Heart left ventricle (tissue), 16 donors: ENCODE measurements at regions not wholly inside any gene's neighbourhood (a gene's known extent, or its start where the extent isn't known, plus 50 kb on each side); places are given as distances from the start of the nearest gene placed in this dataset.

Experiments
- ATAC-seq, 4 donors: fragments of 200-7000 bp; cut with Tn5 transposase; one replicate each; pipeline ENCODE4 v1.9.1; 2020 to 2022; ENCODE audit warnings: moderate library complexity in 4 of 4, mild to moderate bottlenecking in 3 of 4, moderate number of reproducible peaks in 1 of 4
- DNase-seq, 5 donors: peaks; one replicate each; pipeline ENCODE4 v3.0.0-alpha.2; 2020
- H3K27ac ChIP-seq, 12 donors: fragments of 200-600 bp; sonication (generic) in 4 of 12; one replicate each; pipeline versions ENCODE4 v1.5.0 to v1.8.0; 2016 to 2022; ENCODE audit warnings: mild to moderate bottlenecking in 2 of 12
- H3K27me3 ChIP-seq, 9 donors: fragments of 200-600 bp; sonication (generic) in 2 of 9; one replicate each; pipeline versions ENCODE4 v1.5.1 to v1.8.0; 2016 to 2022; ENCODE audit warnings: mild to moderate bottlenecking in 3 of 9
- H3K36me3 ChIP-seq, 9 donors: fragments of 200-600 bp; sonication (generic) in 2 of 9; one replicate each; pipeline versions ENCODE4 v1.5.0 to v1.8.0; 2018 to 2022; ENCODE audit warnings: mild to moderate bottlenecking in 2 of 9
- H3K4me1 ChIP-seq, 12 donors: fragments of 200-600 bp; sonication (generic) in 4 of 12; one replicate each; pipeline versions ENCODE4 v1.5.0 to v1.8.0; 2016 to 2022; ENCODE audit warnings: mild to moderate bottlenecking in 3 of 12
- H3K4me3 ChIP-seq, 12 donors: fragments of 200-600 bp; sonication (generic) in 4 of 12; one replicate each; pipeline versions ENCODE4 v1.5.0 to v1.8.0; 2017 to 2022; ENCODE audit warnings: mild to moderate bottlenecking in 9 of 12, moderate library complexity in 4 of 12
- H3K9me3 ChIP-seq, 12 donors: fragments of 200-600 bp; sonication (generic) in 4 of 12; one replicate each; pipeline versions ENCODE4 v1.5.0 to v1.8.0; 2016 to 2022; ENCODE audit warnings: mild to moderate bottlenecking in 1 of 12
- CTCF ChIP-seq, 12 donors: fragments of 200-600 bp; sonication (generic) in 4 of 12; IDR thresholded peaks; one replicate each; pipeline versions ENCODE4 v1.5.0 to v1.8.0; 2018 to 2022; ENCODE audit warnings: antibody characterized with exemption in 12 of 12, mild to moderate bottlenecking in 5 of 12
- POLR2A ChIP-seq, 2 donors: fragments of 450-650 bp; IDR thresholded peaks; one replicate each; pipeline ENCODE4 v1.6.1; 2017; ENCODE audit warnings: antibody characterized with exemption in 2 of 2, mild to moderate bottlenecking in 2 of 2, moderate library complexity in 2 of 2
- WGBS, 4 donors: extraction: QIAGEN DNeasy Blood & Tissue Kit in 2 of 4; methylation state at CpG; one replicate each; pipeline versions ENCODE4 v1.1.5 to v1.1.7; 2013 to 2018; 5-methylcytosine and 5-hydroxymethylcytosine counted together
- intact Hi-C, 10 donors: fragments of 100-400 bp; cut with DNase I; formaldehyde crosslinking; loops; one replicate each; pipeline versions ENCODE4 v1.11.1 to v1.14.2; 2022
- donor health status: ischemic (EF 13 %, LVEDD 7.1; RV severe dilation, severe dysfunction).
- donor health status: healthy with polysubstance abuse.
- donor health status: DM: no; HTN: yes; CAD: no.
- donor health status: DM: no; HTN: no; CAD: no.
- donor health status: ischemic (EF 25% LVEDD 6.9; RV normal size, moderate dysfunction).
- donor health status: ischemic (EF 25% LVEDD 5.7; RV mildly dilated, moderate dysfunction).
- donor health status: healthy.
- donor health status: DM: yes; HTN: yes; CAD: no.
- donor health status: ischemic (EF 35%, LVEDD 5.7; RV mildly dilated, moderate dysfunction).
- donor health status: nonischemic (EF 11% LVEDD 7.7; RV severe dilation, severe dysfunction).
- donor health status: DM: yes; HTN: yes; CAD: no.
- donor health status: PGD.
- donor health status: ischemic (EF 29% LVEDD 5.4; RV normal size, mild dysfunction).
- donor health status: nonischemic (EF 23%, LVEDD 6.1; RV moderate dilation, normal function).

DNA sequence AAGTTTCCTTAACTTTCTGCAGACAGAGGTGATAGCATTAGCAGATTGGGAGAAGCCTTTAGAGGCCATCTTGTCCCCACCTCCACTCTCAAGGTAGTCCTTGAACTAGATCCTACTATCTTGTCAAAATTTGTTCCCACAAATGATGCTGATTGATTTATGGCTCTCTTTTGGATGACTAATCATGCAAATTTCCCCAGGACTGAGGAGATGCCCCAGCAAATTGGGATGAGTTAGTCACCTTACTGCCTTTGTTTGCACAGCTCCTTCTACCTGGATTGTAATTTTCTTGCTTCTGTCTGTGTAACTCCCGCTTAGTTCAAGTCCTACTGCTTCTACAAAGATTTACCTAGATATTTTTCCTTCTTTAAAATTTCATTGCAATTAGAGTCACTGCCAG is 391.4 kb upstream of the CADM1 start:
- TF ChIP-seq POLR2A (IDR thresholded peaks at IDR 0.05): no peak
- no peak for TF ChIP-seq CTCF (IDR thresholded peaks at IDR 0.05)
- ATAC-seq (no peak), DNase-seq (no peak)
- peaks cover 0 to 5% (median 0%) of the 10 kb centered on the region in 12 donors for H3K4me1 ChIP-seq
- H3K36me3 ChIP-seq: no peaks in the 10 kb centered on the region
- H3K27me3 ChIP-seq: no peaks in the 10 kb centered on the region
- WGBS, 4 donors: 93 to 98% (median 95%) methylated on average over 1 of the region's 1 CpG
- H3K4me3 ChIP-seq: no peak overlapping the region
- intact Hi-C loops: no loop called here
- H3K9me3 ChIP-seq: no peaks in the 10 kb centered on the region
- H3K27ac ChIP-seq: no peak overlapping the region

- no peak overlapping the region for H3K27ac ChIP-seq
- 59 to 66% (median 63%) methylated on average over 5 of the region's 5 CpGs for WGBS, 4 donors
- TF ChIP-seq POLR2A (IDR thresholded peaks at IDR 0.05): no peak
- TF ChIP-seq CTCF (IDR thresholded peaks at IDR 0.05): no peak
- no peak for ATAC-seq
- intact Hi-C loops: no loop called here
- no peaks in the 10 kb centered on the region for H3K36me3 ChIP-seq
- no peak overlapping the region for H3K4me3 ChIP-seq
- no peak for DNase-seq
- H3K9me3 ChIP-seq: no peaks in the 10 kb centered on the region
- no peaks in the 10 kb centered on the region for H3K27me3 ChIP-seq
- H3K4me1 ChIP-seq: peaks cover 0 to 5% (median 0%) of the 10 kb centered on the region in 12 donors
Measured at GRCh38 chr11:115894176-115894575, 390.0 kb upstream of the CADM1 start.

GRCh38 chr11:115893461-115894099 is 389.4 kb upstream of the CADM1 start:
- Histone ChIP-seq H3K4me3 (no peak overlapping the region), H3K27me3 (no peaks in the 10 kb centered on the region), H3K27ac (no peak overlapping the region), H3K4me1 (peaks cover 0 to 5% (median 0%) of the 10 kb centered on the region in 12 donors), H3K9me3 (no peaks in the 10 kb centered on the region), H3K36me3 (no peaks in the 10 kb centered on the region)
- 83 to 89% (median 86%) methylated on average over 5 of the region's 5 CpGs for WGBS, 4 donors
- intact Hi-C loops: no loop called here
- ATAC-seq: no peak
- no peak for DNase-seq
- TF ChIP-seq CTCF (IDR thresholded peaks at IDR 0.05) (no peak), POLR2A (IDR thresholded peaks at IDR 0.05) (no peak)

DNA sequence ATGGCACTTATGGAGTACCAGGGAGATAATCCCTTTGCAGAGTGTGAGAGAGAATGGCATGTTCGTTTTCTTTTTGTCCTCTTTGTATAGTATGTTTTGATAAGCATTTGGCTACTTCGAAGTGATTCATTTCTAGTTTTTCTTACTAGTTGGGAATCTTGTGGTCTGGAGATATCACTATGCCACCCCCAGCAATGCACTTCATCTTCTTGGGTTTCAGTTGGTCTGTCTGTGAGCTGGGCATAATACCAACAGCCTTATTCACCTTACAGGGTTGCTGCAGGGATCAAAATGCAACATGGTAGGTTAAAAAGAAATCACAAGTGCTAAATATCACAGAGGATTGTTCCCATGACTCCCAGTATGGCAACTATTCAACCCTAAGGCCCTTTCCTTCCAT is 387.8 kb upstream of the CADM1 start:
- ATAC-seq (no peak), DNase-seq (no peak)
- no peaks in the 10 kb centered on the region for H3K36me3 ChIP-seq
- WGBS, 4 donors: 69 to 76% (median 74%) methylated on average over 2 of the region's 2 CpGs
- TF ChIP-seq POLR2A (IDR thresholded peaks at IDR 0.05) (no peak), CTCF (IDR thresholded peaks at IDR 0.05) (no peak)
- intact Hi-C loops: no loop called here
- no peaks in the 10 kb centered on the region for H3K9me3 ChIP-seq
- H3K4me3 ChIP-seq: no peak overlapping the region
- H3K27ac ChIP-seq: no peak overlapping the region
- no peaks in the 10 kb centered on the region for H3K27me3 ChIP-seq
- H3K4me1 ChIP-seq: peaks cover 0 to 5% (median 0%) of the 10 kb centered on the region in 12 donors
